ENCODE measurements at regions not wholly inside any gene's neighbourhood (a gene's known extent, or its start where the extent isn't known, plus 50 kb on each side); places are given as distances from the start of the nearest gene placed in this dataset.
"Not testable (repeated sequence)": the region's sequence is repeated elsewhere in the genome, so short reads cannot be mapped to it uniquely, and the experiment has no call there.

DNA sequence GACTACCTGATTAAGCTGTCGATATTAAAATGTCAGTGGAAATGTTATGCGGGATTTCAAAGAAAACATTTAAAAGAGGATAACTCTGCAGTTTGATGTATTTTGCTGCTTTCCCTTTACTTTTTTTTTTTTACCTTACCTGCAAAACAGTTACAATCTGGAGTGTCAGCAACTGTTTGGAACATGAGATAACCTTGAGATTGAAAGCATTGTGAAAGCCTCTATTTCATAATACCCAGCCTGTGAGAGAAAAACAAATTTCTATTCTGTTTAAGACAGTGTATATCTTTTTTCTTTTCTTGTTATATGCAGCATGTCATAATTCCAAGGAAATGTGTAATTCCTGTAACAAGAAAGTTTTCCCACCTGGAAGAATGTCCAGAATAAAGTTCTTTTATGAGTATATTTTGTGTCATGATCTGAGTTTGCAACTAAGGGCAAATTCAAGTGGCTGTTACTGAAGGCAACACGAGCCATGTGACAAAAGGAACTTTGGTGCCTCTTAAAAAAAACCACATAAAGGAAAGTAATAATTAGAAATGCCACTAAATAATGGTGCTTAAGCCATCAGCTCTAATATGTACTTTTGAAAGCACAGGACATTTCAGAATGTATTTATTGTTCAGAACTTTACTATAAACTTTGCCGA is 297.0 kb upstream of the DSEL start:
- no peak for DNase-seq

DNA sequence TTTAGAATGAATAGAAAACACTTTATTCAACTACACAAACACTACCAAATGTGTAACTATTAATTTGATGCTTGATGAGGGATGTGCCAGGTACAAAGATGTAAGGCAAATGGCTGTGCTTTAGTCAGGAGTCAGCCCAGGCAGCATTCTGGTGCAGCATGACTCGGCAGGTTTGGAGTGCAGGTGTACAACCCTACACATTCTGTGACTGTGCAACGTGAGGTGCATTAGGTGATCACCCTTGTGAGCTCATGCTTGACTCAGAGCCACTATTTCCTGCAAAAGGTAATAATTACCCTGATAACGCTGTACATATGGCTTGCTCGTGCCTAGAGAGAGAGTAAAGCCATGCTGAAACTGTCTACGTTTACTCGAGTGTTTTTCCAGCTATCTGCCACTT is 288.7 kb upstream of the DSEL start:
- no peak for DNase-seq

DNA sequence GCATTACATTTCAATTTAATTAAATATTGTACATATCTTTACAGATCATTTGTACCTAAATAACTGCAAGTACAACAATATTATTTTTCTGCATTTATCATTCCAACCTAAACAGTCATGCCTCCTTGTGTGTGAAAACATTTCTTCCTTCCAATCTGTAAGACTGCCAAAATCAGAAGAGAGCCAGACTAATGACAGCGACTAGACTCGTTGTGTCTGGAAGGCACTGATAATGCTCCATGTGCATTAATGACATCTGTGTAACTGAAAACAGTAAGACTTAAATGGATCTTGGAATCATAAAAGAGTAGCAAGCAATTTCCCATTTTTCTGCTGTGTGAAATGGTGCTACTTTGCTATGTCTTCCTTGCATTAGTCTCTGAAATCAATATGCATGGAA is 278.0 kb upstream of the DSEL start:
- DNase-seq: no peak

DNA sequence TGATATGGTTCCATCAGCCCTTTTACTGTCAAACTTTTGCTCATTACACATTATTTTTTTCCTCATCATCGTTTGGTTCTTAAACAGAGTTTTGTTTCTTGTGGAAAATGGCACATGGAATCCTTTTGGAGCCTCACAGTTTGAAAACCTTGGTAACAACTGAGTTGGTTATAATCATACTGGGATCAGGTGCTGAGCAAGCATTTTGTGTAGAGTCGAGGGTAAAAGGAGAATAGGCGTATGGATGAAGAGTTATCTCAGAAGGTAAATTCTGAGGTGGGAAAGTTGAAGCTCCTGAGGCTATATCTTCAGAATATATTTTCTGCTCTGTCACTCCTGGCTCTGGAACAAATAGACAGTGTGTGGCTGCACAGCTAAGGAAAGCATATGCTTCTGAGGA is 274.0 kb upstream of the DSEL start:
- DNase-seq: no peak

DNA sequence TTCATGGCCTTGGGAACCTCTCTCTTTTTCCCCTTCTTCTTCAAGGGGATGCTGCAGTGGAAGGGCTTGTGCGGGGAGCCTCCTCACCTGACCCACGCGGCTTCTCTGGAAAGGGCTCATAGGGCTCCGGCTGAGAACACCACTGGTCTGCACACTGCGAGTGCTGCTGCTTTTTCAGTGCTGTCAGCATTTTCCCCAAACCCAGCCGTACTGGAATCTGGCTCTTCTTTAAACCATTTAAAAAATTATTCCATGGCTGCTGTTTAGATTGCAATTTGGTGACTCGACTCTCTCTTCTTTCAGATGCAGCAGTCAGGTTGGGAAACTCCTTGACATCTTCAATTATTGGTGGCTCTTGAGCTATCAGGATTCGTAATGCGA is 272.6 kb upstream of the DSEL start:
- no peak for DNase-seq

DNA sequence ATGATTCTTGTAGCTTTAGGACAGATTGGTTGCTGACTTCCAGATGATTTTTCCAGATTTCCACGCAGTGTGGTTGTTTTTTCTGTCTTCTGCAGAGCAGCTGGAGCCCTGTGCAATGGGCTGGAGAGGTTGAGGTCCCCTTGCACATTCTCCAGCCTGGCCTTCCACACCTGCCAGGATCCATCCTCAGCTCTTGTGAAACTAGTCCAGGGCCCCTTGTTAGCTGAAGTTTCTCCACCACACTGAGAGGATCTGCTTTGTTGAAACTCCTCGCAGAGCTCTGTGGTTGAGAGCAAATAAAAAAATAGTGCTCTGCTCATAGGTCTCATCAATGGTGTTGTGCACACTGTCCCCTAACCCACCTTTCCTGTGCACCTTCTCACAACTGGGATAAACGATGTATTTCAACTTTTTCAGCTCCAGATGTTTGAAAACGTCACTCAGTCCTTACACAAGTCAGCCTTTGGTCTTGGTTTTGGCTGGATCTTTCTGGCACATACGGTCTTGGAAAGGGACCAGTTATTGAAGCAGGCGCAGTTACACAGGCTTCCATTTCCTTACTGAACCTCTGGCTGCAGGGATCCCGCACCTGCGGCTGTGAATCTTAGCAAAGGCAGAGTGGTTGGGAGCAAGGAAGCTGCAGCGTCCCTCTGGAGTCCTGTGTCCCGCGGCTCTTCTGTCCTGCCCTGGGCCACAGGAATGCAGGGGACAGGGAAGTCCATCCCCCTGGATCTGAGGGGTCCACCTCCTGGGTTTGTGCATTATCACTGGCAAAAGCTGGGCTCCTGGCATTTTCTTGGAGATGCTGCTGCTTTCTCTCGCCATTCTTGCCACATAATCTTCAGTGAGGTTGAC is 272.0 kb upstream of the DSEL start:
- DNase-seq: no peak

DNA sequence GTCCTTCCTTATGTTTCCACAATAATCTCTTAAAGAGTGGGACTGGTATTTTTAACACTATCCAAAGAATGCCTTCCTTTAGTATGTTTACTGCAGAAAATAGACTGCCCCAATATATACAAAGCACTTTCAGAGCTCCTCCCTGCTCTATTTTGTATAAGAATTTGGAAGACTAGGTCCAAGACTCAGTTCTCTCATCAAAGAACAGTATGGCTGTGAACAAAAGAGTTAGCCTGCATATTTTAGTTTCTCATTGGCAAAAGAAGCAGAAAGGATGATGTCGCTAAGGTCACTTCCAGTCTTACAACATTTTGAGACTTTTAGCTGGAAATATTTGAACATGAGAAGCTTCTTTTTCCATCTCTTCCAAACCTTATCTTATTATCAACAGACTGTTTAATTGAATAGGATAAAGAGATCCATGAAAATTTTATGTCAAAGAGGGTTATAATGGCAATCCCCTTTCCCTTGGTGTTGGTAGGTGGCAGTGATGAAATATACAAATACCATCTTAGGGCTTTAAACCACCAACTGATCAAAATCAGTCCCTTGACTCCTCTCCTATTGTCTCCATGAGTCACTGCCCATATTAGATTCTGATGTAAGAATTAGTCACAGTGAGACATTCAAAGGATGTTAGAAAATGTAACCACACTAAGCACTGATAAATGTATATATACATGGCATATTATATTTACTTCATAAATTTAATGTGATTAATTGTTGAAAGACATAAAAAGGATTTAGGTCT is 266.9 kb upstream of the DSEL start:
- DNase-seq: no peak

DNA sequence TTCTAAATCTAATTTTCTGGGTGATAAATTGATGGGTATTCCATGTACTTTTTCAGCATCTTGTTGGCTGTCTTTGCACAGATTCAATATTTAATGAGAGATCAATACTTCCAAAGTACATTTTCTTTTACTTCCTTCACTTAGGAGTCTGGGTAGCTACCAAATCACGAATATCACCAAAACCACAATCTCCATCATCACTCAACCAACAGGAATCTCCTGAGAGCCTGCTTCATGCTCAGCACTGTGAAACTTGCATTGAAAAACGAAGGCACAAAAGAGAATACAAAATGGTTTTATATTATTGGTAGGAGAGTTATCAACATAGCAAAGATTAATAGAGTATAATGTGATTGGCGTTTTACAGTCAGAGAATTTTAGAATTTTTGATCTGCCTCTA is 261.5 kb upstream of the DSEL start:
- DNase-seq: no peak

DNA sequence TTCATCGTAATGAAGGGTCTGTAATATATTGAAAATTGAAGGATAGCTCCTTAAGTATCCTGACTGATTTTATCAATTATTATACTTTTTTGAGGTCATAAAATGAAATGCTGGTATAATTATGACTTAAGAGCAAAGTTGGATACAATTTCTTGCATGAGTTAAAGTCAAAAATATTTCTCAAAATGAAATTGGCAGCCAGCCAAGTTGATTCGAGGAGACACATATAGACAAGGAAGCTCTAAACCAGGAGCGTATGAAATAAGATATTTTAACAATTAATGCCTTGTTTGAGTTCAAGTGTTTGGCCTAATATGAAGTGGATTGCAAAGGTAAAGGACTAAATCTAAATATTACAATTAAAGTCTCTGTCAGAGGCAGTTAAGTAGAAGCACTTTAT is 260.4 kb upstream of the DSEL start:
- DNase-seq: peak; percentile 23

DNA sequence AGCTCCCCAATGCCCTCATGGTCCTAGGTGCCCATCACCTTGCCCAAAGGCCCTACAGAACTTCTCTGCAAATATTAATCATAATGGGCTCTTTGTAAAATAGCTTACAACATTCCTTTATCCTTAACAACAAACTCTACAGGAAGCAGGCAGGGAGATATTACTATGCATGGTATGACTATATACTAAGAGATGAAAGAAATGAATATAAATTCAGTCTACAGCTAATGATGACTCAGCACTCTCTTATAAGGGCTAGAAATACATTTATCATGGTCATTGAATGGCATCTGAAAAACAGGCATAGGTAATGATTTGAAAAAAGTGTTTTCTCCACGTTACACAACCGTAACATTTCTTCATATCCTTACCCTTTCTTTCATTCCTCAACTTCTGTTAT is 254.8 kb upstream of the DSEL start:
- DNase-seq: no peak

DNA sequence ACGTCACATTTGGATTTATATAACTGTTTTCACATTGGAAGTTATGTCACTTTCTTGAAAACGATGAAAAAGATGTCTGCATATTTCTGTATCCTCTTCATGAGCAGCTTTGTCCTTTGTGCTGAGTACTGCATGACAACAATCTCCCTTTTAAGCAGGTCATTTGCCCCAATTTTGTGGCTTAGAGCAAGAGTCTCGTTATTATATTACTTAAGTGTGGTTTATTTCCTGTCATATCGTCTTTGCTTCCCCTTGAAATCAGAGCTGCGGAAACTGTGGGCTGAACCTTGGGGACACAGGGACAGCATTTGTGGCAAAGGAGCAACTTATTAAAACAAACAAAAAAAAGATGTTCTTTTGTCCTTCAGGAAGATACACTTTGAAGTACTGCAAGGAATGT is 254.0 kb upstream of the DSEL start:
- DNase-seq: no peak

DNA sequence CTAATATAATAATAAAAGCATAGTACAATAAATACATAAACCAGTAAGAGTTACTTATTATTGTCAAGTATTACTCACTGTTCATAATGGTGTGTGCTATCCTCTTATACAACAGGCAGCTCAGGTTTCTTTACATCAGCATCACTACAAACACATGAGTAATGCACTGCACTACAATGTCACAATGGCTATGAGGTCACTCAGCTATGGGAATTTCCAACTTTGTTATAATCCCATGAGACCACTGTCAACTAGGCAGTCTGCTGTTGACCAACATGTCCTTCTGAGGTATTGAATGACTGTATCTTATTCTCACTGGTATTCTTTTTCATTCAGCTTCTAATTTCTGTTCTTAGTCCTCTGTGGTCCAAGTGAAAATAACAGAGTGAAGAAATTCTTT is 250.4 kb upstream of the DSEL start:
- no peak for DNase-seq

DNA sequence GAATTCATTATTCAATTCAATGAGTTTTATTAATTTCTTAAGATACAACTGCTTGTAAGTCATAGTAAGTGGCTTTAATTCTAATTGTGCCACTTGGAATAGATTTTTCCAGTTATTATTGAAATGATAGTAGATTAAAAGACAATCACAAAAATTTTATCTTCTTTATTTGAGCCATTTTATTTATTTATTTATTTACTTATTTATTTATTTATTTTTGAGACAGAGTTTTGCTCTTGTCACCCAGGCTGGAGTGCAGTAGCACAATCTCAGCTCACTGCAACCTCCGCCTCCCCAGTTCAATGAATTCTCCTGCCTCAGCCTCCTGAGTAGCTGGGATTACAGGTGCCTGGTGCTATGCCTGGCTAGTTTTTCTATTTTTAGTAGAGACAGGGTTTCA is 235.7 kb upstream of the DSEL start:
- DNase-seq: not testable (repeated sequence)

DNA sequence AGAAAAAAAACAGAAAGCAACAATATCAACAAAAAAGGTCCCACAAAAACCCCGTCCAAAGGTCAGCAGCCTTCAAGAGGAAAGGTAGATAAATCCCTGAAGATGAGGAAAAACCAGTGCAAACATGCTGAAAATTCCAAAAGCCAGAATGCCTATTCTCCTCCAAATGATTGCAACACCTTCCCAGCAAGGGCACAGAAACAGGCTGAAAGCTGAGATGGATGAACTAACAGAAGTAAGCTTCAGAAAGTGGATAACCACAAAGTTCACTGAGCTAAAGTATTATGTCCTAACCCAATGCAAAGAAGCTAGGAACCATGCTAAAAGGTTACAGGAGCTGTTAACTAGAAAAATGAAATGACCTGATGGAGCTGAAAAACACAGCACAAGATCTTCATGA is 226.4 kb upstream of the DSEL start:
- no peak for DNase-seq

DNA sequence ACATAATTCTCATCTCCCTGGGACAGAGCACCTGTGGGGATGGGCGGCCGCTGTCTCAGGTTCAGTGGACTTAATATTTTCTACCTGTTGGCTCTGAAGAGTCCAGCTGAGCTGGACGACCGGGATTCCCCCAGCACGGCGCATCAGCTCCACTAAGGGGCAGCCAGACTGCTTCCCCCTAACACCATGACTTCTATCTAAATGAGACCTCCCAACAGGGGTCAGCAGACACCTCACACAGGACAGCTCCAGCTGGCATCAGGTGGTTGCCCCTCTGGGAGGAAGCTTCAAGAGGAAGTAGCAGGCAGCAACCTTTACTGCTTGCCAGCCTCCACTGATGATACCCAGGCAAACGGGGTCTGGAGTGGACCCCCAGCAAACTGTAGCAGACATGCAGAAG is 226.0 kb upstream of the DSEL start:
- DNase-seq: no peak

DNA sequence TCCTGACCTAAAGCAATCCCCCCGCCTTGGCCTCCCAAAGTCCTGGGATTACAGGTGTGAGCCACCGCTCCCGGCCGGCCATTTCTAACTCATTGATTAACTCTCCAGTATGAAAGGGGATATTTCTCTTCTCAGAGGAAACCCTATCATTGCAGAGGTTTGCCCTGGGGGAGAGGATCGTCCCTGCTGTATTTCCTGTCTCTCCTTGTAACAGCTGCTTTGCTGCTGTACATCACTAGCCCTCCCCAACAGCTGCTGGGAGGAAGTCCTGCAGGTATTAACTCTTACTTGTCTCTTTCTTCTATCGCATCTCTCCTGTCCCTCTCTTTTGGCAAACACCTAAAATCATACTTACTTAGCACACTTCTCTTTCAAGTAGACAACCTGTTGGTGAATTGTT is 219.0 kb upstream of the DSEL start:
- peak; percentile 18 for DNase-seq

DNA sequence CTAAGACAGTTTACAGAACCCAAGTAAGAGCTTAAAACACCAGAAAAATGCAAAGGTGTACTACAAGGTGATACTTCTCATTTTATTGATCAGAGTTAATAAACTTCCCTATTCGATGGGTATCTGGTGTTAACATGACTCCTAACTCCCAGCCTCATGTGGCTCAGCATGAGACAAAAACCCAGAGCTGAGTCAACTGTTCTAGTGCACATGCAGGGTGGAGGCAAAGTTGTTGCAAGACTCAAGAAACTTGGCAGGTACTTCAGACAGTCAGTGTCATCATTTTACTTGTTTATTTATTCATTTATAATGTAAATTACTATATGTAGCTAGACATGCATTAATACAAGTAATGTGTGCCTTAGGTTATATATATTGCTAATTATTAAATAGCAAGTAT is 216.6 kb upstream of the DSEL start:
- no peak for DNase-seq

DNA sequence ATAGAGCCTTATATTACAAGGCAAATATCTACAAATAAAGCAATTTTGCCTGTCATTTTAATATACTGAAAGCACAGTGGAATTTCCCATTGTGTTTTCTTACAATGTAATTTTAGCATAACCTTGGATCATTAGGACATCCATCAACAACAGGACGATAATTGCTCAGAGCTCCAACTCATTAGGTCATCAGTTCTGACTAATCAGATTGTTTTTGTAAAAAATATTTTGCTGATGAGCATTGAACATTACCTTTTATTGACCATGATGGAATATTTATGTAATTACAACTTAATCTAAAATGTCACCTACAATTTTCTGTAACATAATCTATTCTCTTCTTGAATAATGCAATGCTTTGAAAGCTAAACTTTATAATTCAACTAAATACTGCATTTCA is 215.3 kb upstream of the DSEL start:
- no peak for DNase-seq

DNA sequence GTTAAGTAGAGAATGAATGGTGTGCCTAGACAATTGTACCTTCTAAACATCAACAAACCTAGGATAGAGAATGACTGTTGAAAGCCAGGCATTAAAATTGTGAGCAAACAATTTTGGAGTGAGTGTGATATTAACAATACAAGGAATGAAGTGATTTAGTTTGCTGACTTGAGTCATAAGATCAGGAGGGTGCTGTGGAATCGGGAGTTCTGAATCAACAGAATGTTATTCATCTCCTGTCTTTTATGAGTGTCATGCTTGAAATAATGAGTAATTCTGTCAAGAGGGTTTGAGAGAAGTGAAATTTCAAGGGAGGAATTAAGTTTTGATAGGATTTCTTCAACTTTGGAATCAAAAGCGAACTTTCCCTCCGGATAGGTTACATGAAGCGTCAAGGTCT is 214.4 kb upstream of the DSEL start:
- DNase-seq: no peak

DNA sequence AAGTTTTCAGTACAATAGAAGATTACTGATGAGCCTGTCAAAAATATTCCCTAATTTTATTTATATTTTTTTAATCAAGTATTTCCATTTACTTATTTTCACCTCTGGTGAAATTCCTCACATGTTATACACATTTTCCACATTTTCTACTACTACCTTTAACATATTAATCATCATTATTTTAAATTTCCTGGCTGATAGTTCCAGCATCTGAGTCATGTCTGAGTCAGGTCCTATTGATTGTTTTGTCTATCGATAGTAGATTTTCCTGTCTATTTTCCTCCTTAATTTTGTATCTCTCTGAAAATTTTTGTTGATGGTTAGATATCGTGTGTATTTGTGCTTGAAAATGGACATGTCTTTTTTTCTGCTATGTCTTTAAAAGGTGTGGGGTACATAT is 211.8 kb upstream of the DSEL start:
- DNase-seq: no peak

DNA sequence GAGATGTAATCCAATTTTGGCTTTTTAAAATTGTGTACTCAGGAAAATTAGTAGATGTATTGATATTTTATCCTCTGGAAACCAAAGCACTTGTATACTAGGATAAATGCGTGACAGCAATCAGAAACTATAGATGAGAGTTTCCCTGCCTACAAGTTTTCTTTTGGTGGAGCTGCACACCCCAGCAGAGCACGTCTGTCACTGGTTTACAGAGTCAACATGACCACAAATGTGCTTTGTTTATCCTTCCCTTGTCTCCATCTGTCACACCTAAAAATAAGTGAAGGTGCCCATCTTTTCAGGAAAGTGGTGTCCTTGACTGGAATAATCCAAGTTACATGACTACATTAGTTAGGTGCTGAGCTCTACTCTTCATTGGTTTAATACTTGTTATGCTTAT is 210.4 kb upstream of the DSEL start:
- no peak for DNase-seq

DNA sequence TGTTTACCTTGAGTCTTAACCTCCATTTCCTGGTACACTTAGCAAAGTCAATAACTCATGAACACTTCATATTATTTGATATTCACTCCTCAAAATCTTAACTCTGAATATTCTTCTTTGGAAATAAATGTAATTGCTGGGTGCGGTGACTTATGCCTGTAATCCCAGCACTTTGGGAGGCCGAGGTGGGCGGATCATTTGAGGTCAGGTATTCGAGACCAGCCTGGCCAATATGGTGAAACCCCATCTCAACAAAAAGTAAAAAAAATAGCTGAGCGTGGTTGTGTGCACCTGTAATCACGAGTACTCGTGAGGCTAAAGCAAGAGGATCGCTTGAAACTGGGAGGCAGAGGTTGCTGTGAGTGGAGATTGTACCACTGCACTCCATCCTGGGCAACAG is 201.3 kb upstream of the DSEL start:
- no peak for DNase-seq

DNA sequence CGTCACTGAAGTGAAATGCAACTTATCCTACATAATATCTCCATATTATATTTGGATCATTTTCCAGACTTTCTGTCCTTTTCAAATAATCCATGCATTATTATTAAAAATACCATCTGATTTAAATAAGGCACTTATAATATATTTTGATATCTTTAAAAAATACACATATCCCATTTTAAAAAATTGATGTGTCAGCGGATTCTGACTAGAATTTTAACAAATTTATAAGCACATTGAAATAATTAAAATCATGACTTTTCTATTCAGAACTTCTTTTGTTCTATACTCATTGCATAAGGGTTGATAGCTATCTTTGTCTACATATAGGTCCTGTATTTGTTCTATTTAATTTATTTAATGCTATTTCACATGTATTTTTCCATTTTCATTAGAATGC is 199.0 kb upstream of the DSEL start:
- no peak for DNase-seq

DNA sequence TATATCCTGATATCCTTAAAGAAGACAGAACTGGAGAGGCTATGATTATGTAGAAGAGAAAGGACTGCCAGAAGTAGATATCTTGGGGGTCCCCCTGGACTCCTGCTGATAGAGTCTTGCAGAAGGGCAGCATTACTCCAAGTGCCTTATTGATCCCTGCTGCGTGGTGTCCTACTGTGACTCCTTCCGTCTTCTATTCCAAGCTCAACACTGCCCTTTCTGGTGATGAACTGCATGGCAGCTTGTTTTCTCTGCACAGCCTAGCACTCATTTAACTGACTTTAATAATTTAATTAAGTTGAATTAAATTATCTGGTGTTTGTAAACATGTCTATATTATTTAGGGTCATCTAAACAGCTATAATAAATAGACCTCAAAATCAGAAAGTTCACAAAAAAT is 194.1 kb upstream of the DSEL start:
- no peak for DNase-seq
